HFFc6 (cell line): ENCODE measurements at regions not wholly inside any gene's neighbourhood (a gene's known extent, or its start where the extent isn't known, plus 50 kb on each side); places are given as distances from the start of the nearest gene placed in this dataset.

ENCODE experiments used
- DNase-seq: peaks from one replicate; pipeline ENCODE4 v3.0.0-alpha.2; 2018
- H3K27ac Mint-ChIP-seq: 2 replicates; pipeline ENCODE4 v1.8.0; 2020; ENCODE audit warnings: mild to moderate bottlenecking, mixed read lengths
- H3K27me3 Mint-ChIP-seq: 2 replicates; pipeline ENCODE4 v1.8.0; 2021; ENCODE audit warnings: mild to moderate bottlenecking, moderate library complexity, mixed read lengths; ENCODE audit not compliant: insufficient read depth
- H3K36me3 Mint-ChIP-seq: 2 replicates; pipeline ENCODE4 v1.8.0; 2021; ENCODE audit warnings: low read depth, mixed read lengths
- H3K4me1 Mint-ChIP-seq: 2 replicates; pipeline ENCODE4 v1.8.0; 2020; ENCODE audit warnings: low read depth, mixed read lengths
- H3K4me3 Mint-ChIP-seq: 2 replicates; pipeline ENCODE4 v1.8.0; 2020; ENCODE audit warnings: mild to moderate bottlenecking, moderate library complexity, mixed read lengths
- H3K9me3 Mint-ChIP-seq: 2 replicates; pipeline ENCODE4 v1.8.0; 2020; ENCODE audit warnings: mild to moderate bottlenecking, mixed read lengths
- TF ChIP-seq, protein P1 (sequence below): fragments of 200-600 bp; sonication (generic); IDR thresholded peaks from 2 replicates; pipeline ENCODE4 v1.5.0; 2021; ENCODE audit warnings: antibody characterized with exemption, mild to moderate bottlenecking

DNA sequence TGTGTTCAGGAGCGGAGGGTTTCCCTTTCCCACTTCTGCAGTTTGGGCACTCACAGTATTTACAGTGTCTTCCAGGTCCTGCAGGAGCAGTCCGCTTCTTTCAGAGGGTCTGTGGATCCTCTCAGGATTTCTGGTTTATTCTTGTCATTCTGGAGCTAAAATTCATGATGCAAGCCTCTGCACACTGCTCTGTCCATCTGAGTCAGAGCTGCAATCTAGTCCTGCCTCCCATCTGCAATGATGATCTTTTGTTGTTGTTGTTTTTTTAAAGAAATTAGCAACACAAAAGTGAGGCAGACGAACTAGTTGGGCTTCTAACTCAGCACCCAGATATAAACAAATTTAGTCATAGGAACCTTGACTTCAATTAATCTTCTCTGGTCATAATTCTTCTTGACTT lies 86.5 kb downstream of the DLEU7 start:
- Mint-ChIP-seq H3K4me1 (no peaks in the 10 kb centered on the region), H3K27me3 (peaks cover 11% of the 10 kb centered on the region), H3K4me3 (no peak overlapping the region), H3K36me3 (no peaks in the 10 kb centered on the region), H3K27ac (no peak overlapping the region), H3K9me3 (peaks cover 4% of the 10 kb centered on the region)
- DNase-seq, result no peak
- TF ChIP-seq, protein P1, sequence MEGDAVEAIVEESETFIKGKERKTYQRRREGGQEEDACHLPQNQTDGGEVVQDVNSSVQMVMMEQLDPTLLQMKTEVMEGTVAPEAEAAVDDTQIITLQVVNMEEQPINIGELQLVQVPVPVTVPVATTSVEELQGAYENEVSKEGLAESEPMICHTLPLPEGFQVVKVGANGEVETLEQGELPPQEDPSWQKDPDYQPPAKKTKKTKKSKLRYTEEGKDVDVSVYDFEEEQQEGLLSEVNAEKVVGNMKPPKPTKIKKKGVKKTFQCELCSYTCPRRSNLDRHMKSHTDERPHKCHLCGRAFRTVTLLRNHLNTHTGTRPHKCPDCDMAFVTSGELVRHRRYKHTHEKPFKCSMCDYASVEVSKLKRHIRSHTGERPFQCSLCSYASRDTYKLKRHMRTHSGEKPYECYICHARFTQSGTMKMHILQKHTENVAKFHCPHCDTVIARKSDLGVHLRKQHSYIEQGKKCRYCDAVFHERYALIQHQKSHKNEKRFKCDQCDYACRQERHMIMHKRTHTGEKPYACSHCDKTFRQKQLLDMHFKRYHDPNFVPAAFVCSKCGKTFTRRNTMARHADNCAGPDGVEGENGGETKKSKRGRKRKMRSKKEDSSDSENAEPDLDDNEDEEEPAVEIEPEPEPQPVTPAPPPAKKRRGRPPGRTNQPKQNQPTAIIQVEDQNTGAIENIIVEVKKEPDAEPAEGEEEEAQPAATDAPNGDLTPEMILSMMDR, result no peak

DNA sequence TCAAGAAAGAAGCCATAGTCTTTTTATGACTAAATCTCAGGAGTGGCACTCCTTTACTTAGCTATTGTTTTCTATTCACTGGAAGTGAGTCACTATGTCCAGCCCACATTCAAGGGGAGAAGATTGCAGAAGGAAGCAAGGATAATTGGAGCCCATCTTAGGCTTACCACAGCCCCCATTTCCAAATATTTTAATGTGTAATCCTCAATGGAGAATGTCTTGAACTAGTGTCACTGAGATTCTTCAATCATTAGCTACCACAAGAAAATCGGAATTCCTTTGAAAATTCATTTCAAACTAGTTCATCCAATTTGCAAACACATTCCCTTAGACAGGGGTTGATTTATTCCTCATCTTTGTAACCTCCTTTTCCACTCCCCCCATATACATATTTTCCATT lies 84.7 kb downstream of the DLEU7 start:
- Mint-ChIP-seq H3K4me1 (no peaks in the 10 kb centered on the region), H3K4me3 (no peak overlapping the region), H3K9me3 (no peaks in the 10 kb centered on the region), H3K27ac (no peak overlapping the region), H3K27me3 (peaks cover 19% of the 10 kb centered on the region), H3K36me3 (no peaks in the 10 kb centered on the region)
- DNase-seq, result no peak
- TF ChIP-seq, protein P1, result no peak

DNA sequence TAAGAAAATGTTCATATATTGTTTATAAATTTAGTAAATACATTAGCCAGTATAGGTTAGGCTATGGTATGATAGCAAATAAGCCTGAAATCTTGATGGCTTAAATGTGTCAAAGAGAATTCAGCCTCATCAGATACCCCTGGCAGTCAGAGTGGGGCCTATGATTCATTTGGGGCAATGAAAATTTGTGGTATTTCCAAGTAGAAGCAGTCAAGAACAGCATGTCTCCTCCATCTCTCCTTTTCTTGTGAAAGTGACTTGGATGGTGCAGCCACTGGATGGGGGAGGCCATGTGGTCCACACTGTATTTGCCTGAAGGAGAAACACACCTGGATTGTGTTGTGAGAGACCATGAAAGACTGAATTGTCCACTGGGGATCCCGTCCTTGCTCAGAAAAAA lies 82.7 kb downstream of the DLEU7 start:
- DNase-seq, result no peak
- H3K9me3 Mint-ChIP-seq, result no peaks in the 10 kb centered on the region
- H3K36me3 Mint-ChIP-seq, result no peaks in the 10 kb centered on the region
- no peak overlapping the region for H3K27ac Mint-ChIP-seq
- H3K4me1 Mint-ChIP-seq, result no peaks in the 10 kb centered on the region
- H3K27me3 Mint-ChIP-seq, result peaks cover 32% of the 10 kb centered on the region
- TF ChIP-seq, protein P1, result no peak
- no peak overlapping the region for H3K4me3 Mint-ChIP-seq

DNA sequence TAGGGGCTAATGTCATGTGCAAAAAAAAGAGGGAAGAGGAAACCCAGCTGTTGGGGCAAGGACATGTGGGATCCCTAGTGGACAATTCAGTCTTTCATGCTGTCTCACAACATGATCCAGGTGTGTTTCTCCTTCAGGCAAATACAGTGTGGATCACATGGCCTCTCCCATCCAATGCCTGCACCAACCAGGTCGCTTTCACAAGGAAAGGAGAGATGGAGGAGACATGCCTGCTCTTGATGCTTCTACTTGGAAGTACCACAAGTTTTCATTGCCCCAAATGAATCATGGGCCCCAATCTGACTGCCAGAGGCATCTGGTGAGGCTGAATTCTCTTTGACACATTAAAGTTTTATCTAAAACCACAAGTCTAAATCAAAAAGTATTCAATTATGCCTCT lies 82.1 kb downstream of the DLEU7 start:
- Mint-ChIP-seq H3K36me3 (no peaks in the 10 kb centered on the region), H3K4me1 (no peaks in the 10 kb centered on the region), H3K9me3 (no peaks in the 10 kb centered on the region), H3K27ac (no peak overlapping the region), H3K4me3 (no peak overlapping the region), H3K27me3 (peaks cover 33% of the 10 kb centered on the region)
- no peak for DNase-seq
- TF ChIP-seq, protein P1, result no peak

DNA sequence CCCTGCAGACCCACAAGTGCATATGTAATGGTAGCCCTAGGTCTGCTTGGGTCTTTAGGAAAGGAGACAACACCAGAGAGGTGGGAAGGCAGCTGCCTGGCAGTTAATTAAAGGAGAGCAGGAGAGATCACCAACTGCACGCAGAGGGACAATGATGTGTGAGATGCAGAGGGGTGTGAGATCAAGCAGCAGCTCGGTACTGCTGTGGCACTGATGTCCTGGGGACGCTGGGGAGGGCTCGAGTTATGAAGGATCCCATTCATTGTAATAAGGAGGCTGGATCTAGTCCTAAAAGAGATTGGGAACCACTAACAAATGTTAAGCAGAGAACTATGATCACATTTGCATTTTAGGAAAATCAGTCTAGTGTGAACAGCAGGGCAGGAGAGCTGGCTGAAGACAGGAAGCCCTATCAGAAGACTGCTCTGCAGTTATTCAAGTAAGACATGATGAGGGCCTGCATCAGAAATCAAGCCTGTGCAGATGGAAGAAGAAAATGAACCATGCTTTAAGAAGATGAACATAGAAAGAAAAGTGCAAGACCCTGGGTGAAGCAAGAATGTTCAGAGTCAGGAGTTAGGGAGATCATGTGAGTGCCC lies 80.4 kb downstream of the DLEU7 start:
- peaks cover 36% of the 10 kb centered on the region for H3K27me3 Mint-ChIP-seq
- H3K27ac Mint-ChIP-seq, result no peak overlapping the region
- TF ChIP-seq, protein P1, result no peak
- H3K4me1 Mint-ChIP-seq, result no peaks in the 10 kb centered on the region
- no peaks in the 10 kb centered on the region for H3K36me3 Mint-ChIP-seq
- H3K4me3 Mint-ChIP-seq, result no peak overlapping the region
- no peaks in the 10 kb centered on the region for H3K9me3 Mint-ChIP-seq
- DNase-seq, result no peak

DNA sequence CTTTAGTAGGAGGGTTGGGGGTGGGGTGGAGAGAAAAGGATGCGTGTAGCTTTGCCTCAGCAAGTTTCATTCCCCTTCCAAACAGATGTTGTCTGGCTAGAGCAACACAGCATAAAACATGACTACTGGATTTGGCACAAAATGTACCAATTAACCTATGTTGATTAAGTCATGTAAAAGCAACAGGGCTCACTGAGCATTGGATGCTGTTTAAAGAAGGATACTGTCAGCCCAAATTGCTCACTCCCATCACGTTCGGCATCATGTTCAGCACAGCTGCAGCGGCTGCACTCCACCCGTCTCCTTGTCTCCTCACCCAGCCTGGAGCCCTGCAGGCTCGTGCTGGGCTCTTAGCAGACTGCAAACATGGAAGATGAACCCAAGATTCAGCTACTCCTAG lies 77.5 kb downstream of the DLEU7 start:
- Mint-ChIP-seq H3K4me1 (no peaks in the 10 kb centered on the region), H3K27ac (no peak overlapping the region), H3K4me3 (no peak overlapping the region), H3K27me3 (peaks cover 42% of the 10 kb centered on the region), H3K9me3 (no peaks in the 10 kb centered on the region), H3K36me3 (no peaks in the 10 kb centered on the region)
- DNase-seq, result no peak
- TF ChIP-seq, protein P1, result no peak
